OCI-LY7 (cell line): ENCODE measurements at regions not wholly inside any gene's neighbourhood (a gene's known extent, or its start where the extent isn't known, plus 50 kb on each side); places are given as distances from the start of the nearest gene placed in this dataset.

Experiments used
- EZH2phosphoT487 ChIP-seq: fragments of 200-600 bp; sonication (generic); IDR thresholded peaks from 2 replicates; pipeline ENCODE4 v1.6.1; 2018; ENCODE audit warnings: low read depth, borderline replicate concordance, mild to moderate bottlenecking, mixed run types, antibody characterized with exemption, low read length, moderate library complexity, mixed read lengths
- TF ChIP-seq, protein P1 (sequence below): fragments of 200-600 bp; sonication (generic); conservative IDR thresholded peaks from 2 replicates; pipeline ENCODE4 v1.5.1; 2014; ENCODE audit warnings: mild to moderate bottlenecking, antibody characterized with exemption, low read length, moderate library complexity, mixed read lengths

DNA sequence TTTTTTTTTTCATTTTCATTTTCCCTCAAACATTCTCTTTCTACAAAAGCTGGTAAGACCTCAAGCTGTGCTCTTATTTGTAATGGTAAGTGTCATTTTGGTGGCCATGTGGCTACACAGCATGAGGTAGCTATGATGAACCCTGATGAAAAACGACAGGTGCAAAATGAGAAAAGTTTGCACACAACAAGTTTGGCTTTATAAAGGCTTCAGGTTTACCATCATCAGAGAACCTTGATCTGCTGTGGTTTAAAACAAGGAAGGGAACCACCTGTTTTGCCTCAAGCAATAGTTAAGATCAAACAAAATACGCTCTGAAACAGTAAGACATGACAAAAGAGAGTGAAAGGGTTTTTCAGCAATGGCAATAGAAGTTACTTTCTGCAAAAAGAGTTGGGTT, 1124.6 kb upstream of the ACO1 start:
- TF ChIP-seq, protein P1, sequence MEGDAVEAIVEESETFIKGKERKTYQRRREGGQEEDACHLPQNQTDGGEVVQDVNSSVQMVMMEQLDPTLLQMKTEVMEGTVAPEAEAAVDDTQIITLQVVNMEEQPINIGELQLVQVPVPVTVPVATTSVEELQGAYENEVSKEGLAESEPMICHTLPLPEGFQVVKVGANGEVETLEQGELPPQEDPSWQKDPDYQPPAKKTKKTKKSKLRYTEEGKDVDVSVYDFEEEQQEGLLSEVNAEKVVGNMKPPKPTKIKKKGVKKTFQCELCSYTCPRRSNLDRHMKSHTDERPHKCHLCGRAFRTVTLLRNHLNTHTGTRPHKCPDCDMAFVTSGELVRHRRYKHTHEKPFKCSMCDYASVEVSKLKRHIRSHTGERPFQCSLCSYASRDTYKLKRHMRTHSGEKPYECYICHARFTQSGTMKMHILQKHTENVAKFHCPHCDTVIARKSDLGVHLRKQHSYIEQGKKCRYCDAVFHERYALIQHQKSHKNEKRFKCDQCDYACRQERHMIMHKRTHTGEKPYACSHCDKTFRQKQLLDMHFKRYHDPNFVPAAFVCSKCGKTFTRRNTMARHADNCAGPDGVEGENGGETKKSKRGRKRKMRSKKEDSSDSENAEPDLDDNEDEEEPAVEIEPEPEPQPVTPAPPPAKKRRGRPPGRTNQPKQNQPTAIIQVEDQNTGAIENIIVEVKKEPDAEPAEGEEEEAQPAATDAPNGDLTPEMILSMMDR, result no peak
- no peak for TF ChIP-seq EZH2phosphoT487
